ENCODE measurements at regions not wholly inside any gene's neighbourhood (a gene's known extent, or its start where the extent isn't known, plus 50 kb on each side); places are given as distances from the start of the nearest gene placed in this dataset.

GRCh38 chr21:38622081-38622826, 124.0 kb upstream of the ERG start:
- Histone ChIP-seq H3K9ac (ENCODE audit: insufficient read depth in 1 of 2, low read length in 2 of 2) (no peak overlapping the region), H3K4me3 (no peak overlapping the region), H3K27ac (ENCODE audit: low read depth in 1 of 2, low read length in 1 of 2) (no peak overlapping the region), H3K36me3 (ENCODE audit: control insufficient read depth in 4 of 4, insufficient read depth in 4 of 4, low read length in 4 of 4) (no peaks in the 10 kb centered on the region), H3K4me1 (ENCODE audit: control insufficient read depth in 5 of 5, insufficient read depth in 5 of 5, low read length in 5 of 5) (peaks cover 0 to 5% (median 0%) of the 10 kb centered on the region in 5 donors), H3K27me3 (ENCODE audit: control insufficient read depth in 3 of 3, insufficient read depth in 3 of 3, low read length in 2 of 3) (no peaks in the 10 kb centered on the region), H3K9me3 (ENCODE audit: control insufficient read depth in 4 of 4, insufficient read depth in 3 of 4, low read length in 3 of 4) (no peaks in the 10 kb centered on the region)
- ATAC-seq (ENCODE audit: insufficient read depth, low FRiP score) (no peak), DNase-seq (no peak)
- WGBS, 2 donors = 96 to 98% methylated on average over 12 of the region's 12 CpGs
- TF ChIP-seq, protein P1, sequence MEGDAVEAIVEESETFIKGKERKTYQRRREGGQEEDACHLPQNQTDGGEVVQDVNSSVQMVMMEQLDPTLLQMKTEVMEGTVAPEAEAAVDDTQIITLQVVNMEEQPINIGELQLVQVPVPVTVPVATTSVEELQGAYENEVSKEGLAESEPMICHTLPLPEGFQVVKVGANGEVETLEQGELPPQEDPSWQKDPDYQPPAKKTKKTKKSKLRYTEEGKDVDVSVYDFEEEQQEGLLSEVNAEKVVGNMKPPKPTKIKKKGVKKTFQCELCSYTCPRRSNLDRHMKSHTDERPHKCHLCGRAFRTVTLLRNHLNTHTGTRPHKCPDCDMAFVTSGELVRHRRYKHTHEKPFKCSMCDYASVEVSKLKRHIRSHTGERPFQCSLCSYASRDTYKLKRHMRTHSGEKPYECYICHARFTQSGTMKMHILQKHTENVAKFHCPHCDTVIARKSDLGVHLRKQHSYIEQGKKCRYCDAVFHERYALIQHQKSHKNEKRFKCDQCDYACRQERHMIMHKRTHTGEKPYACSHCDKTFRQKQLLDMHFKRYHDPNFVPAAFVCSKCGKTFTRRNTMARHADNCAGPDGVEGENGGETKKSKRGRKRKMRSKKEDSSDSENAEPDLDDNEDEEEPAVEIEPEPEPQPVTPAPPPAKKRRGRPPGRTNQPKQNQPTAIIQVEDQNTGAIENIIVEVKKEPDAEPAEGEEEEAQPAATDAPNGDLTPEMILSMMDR (IDR thresholded peaks at IDR 0.05; ENCODE audit: control extremely low read depth, extremely low read depth) = no peak

DNA sequence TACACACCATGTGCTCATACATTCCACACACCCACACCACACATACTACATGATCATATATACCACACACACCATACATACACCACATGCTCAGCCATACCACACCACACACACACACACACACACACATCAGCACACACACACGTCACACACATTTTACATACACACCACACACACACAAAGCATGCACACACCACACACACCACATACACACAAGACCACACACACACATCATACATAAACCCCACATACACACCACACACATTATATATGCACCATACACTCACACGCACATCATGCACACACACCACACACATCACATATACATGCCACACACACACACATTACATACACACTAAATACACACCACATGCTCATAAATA, 124.5 kb upstream of the ERG start:
- H3K4me1 ChIP-seq (ENCODE audit: control insufficient read depth in 5 of 5, insufficient read depth in 5 of 5, low read length in 5 of 5) = peaks cover 0 to 5% (median 0%) of the 10 kb centered on the region in 5 donors
- H3K27ac ChIP-seq (ENCODE audit: low read depth in 1 of 2, low read length in 1 of 2) = no peak overlapping the region
- DNase-seq (no peak), ATAC-seq (ENCODE audit: insufficient read depth, low FRiP score) (no peak)
- H3K9me3 ChIP-seq (ENCODE audit: control insufficient read depth in 4 of 4, insufficient read depth in 3 of 4, low read length in 3 of 4) = no peaks in the 10 kb centered on the region
- H3K36me3 ChIP-seq (ENCODE audit: control insufficient read depth in 4 of 4, insufficient read depth in 4 of 4, low read length in 4 of 4) = no peaks in the 10 kb centered on the region
- H3K27me3 ChIP-seq (ENCODE audit: control insufficient read depth in 3 of 3, insufficient read depth in 3 of 3, low read length in 2 of 3) = no peaks in the 10 kb centered on the region
- no peak overlapping the region for H3K4me3 ChIP-seq
- 49 to 50% methylated on average over 2 of the region's 2 CpGs for WGBS, 2 donors
- H3K9ac ChIP-seq (ENCODE audit: insufficient read depth in 1 of 2, low read length in 2 of 2) = no peak overlapping the region
- TF ChIP-seq, protein P1 (IDR thresholded peaks at IDR 0.05; ENCODE audit: control extremely low read depth, extremely low read depth) = no peak

- WGBS, 2 donors = 86 to 91% methylated on average over 4 of the region's 4 CpGs
- no peaks in the 10 kb centered on the region for H3K36me3 ChIP-seq (ENCODE audit: control insufficient read depth in 4 of 4, insufficient read depth in 4 of 4, low read length in 4 of 4)
- no peak for DNase-seq
- no peak overlapping the region for H3K9ac ChIP-seq (ENCODE audit: insufficient read depth in 1 of 2, low read length in 2 of 2)
- H3K4me1 ChIP-seq (ENCODE audit: control insufficient read depth in 5 of 5, insufficient read depth in 5 of 5, low read length in 5 of 5) = peaks cover 0 to 5% (median 0%) of the 10 kb centered on the region in 5 donors
- H3K4me3 ChIP-seq = no peak overlapping the region
- H3K27ac ChIP-seq (ENCODE audit: low read depth in 1 of 2, low read length in 1 of 2) = no peak overlapping the region
- H3K27me3 ChIP-seq (ENCODE audit: control insufficient read depth in 3 of 3, insufficient read depth in 3 of 3, low read length in 2 of 3) = no peaks in the 10 kb centered on the region
- H3K9me3 ChIP-seq (ENCODE audit: control insufficient read depth in 4 of 4, insufficient read depth in 3 of 4, low read length in 3 of 4) = peaks cover 0 to 1% (median 0%) of the 10 kb centered on the region in 4 donors
- no peak for ATAC-seq (ENCODE audit: insufficient read depth, low FRiP score)
- TF ChIP-seq, protein P1 (IDR thresholded peaks at IDR 0.05; ENCODE audit: control extremely low read depth, extremely low read depth) = no peak
Measured at GRCh38 chr21:38623552-38623951, 125.3 kb upstream of the ERG start.

Data from lung (tissue), 11 donors.